ENCODE measurements at regions not wholly inside any gene's neighbourhood (a gene's known extent, or its start where the extent isn't known, plus 50 kb on each side); places are given as distances from the start of the nearest gene placed in this dataset.

GRCh38 chr19:21626091-21626490, 120.7 kb downstream of the ZNF429 start:
- CTCF ChIA-PET (ENCODE audit: partially characterized antibody), result no interaction called here
- H3K9ac ChIP-seq (replicated peaks in 1 of 4; ENCODE audit: extremely low read depth in 1 of 4, low read depth in 3 of 4, low read length in 3 of 4), result no peak overlapping the region
- TF ChIP-seq TAF1 (IDR thresholded peaks at IDR 0.05; ENCODE audit: low read depth, low read length) (no peak), POU5F1 (IDR thresholded peaks at IDR 0.05; ENCODE audit: low read depth, low read length) (no peak), HDAC6 (IDR thresholded peaks at IDR 0.05; ENCODE audit: low read depth, low read length) (no peak), JUND (IDR thresholded peaks at IDR 0.05; ENCODE audit: low read length) (no peak)

More at GRCh38 chr19:21626091-21626490, 120.7 kb downstream of the ZNF429 start:
- Histone ChIP-seq H2BK120ac (replicated peaks; ENCODE audit: low read depth, low read length) (peak overlapping the region; percentile 35), H2BK12ac (ENCODE audit: low read depth, low read length) (peak overlapping the region; percentile 65), H2BK15ac (ENCODE audit: low read length) (no peak overlapping the region), H3K14ac (ENCODE audit: insufficient read length) (no peak overlapping the region), H3K4me3 (ENCODE audit: extremely low read depth in 1 of 4, insufficient read depth in 2 of 4, low read depth in 3 of 4, low read length in 4 of 4) (no peak overlapping the region), H3K4me2 (ENCODE audit: insufficient read depth in 1 of 2, low read depth in 2 of 2, low read length in 2 of 2) (no peak overlapping the region), H2BK20ac (ENCODE audit: low read length) (0 out of 2 replicates have a peak overlapping the region, but pooled peaks have one; percentile 87), H3K23me2 (ENCODE audit: low read depth, low read length) (no peaks in the 10 kb centered on the region), H4K8ac (ENCODE audit: extremely low read depth, insufficient read depth, low read length) (no peak overlapping the region), H4K20me1 (replicated peaks in 1 of 2; ENCODE audit: control insufficient read depth in 1 of 2, insufficient read depth in 2 of 2, low read length in 2 of 2) (no peaks in the 10 kb centered on the region), H3K23ac (ENCODE audit: insufficient read length) (no peak overlapping the region), H4K91ac (replicated peaks; ENCODE audit: insufficient read length, low read length) (no peak overlapping the region), H3K4ac (replicated peaks; ENCODE audit: insufficient read length, low read depth, low read length) (no peak overlapping the region), H4K5ac (ENCODE audit: insufficient read length, low read depth, low read length) (no peak overlapping the region), H2BK5ac (ENCODE audit: low read depth, low read length) (peak overlapping the region; percentile 41; the same call in 1 of the 2 replicates), H3K18ac (ENCODE audit: extremely low read depth, low read length) (no peak overlapping the region), H3K27ac (ENCODE audit: low read depth, low read length) (no peak overlapping the region), H3K56ac (replicated peaks; ENCODE audit: insufficient read length, low read depth, low read length) (no peak overlapping the region), H3K79me2 (ENCODE audit: control insufficient read depth in 1 of 2, insufficient read depth in 2 of 2, low read length in 2 of 2) (no peaks in the 10 kb centered on the region), H3K36me3 (ENCODE audit: control insufficient read depth in 2 of 4, insufficient read depth in 4 of 4, low read length in 3 of 4) (no peaks in the 10 kb centered on the region), H3K79me1 (ENCODE audit: low read depth, low read length) (no peaks in the 10 kb centered on the region), H2AK5ac (ENCODE audit: low read depth, low read length) (no peak overlapping the region), H2AFZ (ENCODE audit: low read length) (no peak overlapping the region), H3K9me3 (ENCODE audit: insufficient read depth in 2 of 2, low read depth in 1 of 2, low read length in 1 of 2) (peaks cover 3 to 4% of the 10 kb centered on the region in 2 experiments; a peak in 1 of 4 replicates), H3K27me3 (replicated peaks in 1 of 4; ENCODE audit: control insufficient read depth in 3 of 4, extremely low read depth in 1 of 4, insufficient read depth in 3 of 4, low read length in 3 of 4) (no peaks in the 10 kb centered on the region), H3K4me1 (replicated peaks in 1 of 4; ENCODE audit: control insufficient read depth in 3 of 4, insufficient read depth in 4 of 4, low read length in 3 of 4) (peaks cover 0 to 11% (median 6%) of the 10 kb centered on the region in 4 experiments; a peak in 4 of 7 replicates)
- WGBS, 2 experiments (ENCODE audit: extremely low coverage in 1 of 2, insufficient coverage in 1 of 2, insufficient read length in 1 of 2, insufficient replicate concordance in 2 of 2, low coverage in 1 of 2, low lambda C conversion rate in 2 of 2, missing lambda C conversion rate in 1 of 2), result 75% methylated on average over 1 of the region's 1 CpG; no CpG with 5 or more reads in 1 of the 2 experiments
- POLR2A ChIA-PET (ENCODE audit: partially characterized antibody), result interaction anchor here (1.7 kb wide), 1 partner anchor 21 kb away, joined by 3 read pairs; no protein-coding TSS in a partner anchor
- no peak for FAIRE-seq
- no peak for DNase-seq (ENCODE audit: low read depth in 1 of 2, low spot score in 2 of 2)
